Neuronal stem cell (in vitro differentiated cells): ENCODE measurements at regions not wholly inside any gene's neighbourhood (a gene's known extent, or its start where the extent isn't known, plus 50 kb on each side); places are given as distances from the start of the nearest gene placed in this dataset.

Experiments used
- DNase-seq: peaks from one replicate; pipeline ENCODE4 v3.0.0-alpha.2; 2013; ENCODE audit warnings: low spot score
- H2AFZ ChIP-seq: one replicate; pipeline ENCODE4 v1.6.1; 2013; ENCODE audit warnings: mild to moderate bottlenecking, low read length, inconsistent platforms
- H2AK5ac ChIP-seq: 2 replicates; pipeline ENCODE4 v1.6.1; 2013; ENCODE audit warnings: low read depth, mild to moderate bottlenecking, inconsistent platforms, low read length, moderate library complexity, mixed read lengths
- H2BK120ac ChIP-seq: 2 replicates; pipeline ENCODE4 v1.6.1; 2013; ENCODE audit warnings: low read depth, mild to moderate bottlenecking, inconsistent platforms, low read length, moderate library complexity, mixed read lengths
- H2BK12ac ChIP-seq: one replicate; pipeline ENCODE4 v1.6.1; 2013; ENCODE audit warnings: low read length, inconsistent platforms
- H2BK15ac ChIP-seq: 2 replicates; pipeline ENCODE4 v1.6.1; 2013; ENCODE audit warnings: mild to moderate bottlenecking, low read length, inconsistent platforms, mixed read lengths
- H2BK5ac ChIP-seq: one replicate; pipeline ENCODE4 v1.6.1; 2013; ENCODE audit warnings: inconsistent platforms, mild to moderate bottlenecking, low read length, moderate library complexity
- H3K14ac ChIP-seq: one replicate; pipeline ENCODE4 v1.6.1; 2013; ENCODE audit warnings: low read length, inconsistent platforms
- H3K18ac ChIP-seq: 2 replicates; pipeline ENCODE4 v1.6.1; 2013; ENCODE audit warnings: low read length, inconsistent platforms
- H3K23ac ChIP-seq: 2 replicates; pipeline ENCODE4 v1.6.1; 2013; ENCODE audit warnings: low read depth, mild to moderate bottlenecking, mixed read lengths, low read length, inconsistent platforms; ENCODE audit not compliant: poor library complexity
- H3K27ac ChIP-seq: replicated peaks from 3 replicates; pipeline ENCODE4 v1.5.1; 2013; ENCODE audit warnings: low read length, inconsistent platforms
- H3K27me3 ChIP-seq, 3 experiments: 2 replicates each; pipeline ENCODE4 v1.6.1; 2013; ENCODE audit warnings: low read length in 3 of 3, mild to moderate bottlenecking in 2 of 3, inconsistent platforms in 1 of 3, low read depth in 1 of 3, mixed read lengths in 1 of 3, moderate library complexity in 1 of 3; ENCODE audit not compliant: control insufficient read depth in 3 of 3, insufficient read depth in 3 of 3
- H3K36me3 ChIP-seq, 2 donors: replicated peaks in 1 of 2; 2 replicates each; pipeline ENCODE4 v1.6.1; 2013; ENCODE audit warnings: low read length in 2 of 2; ENCODE audit not compliant: control insufficient read depth in 2 of 2, insufficient read depth in 2 of 2
- H3K4ac ChIP-seq: 2 replicates; pipeline ENCODE4 v1.6.1; 2013; ENCODE audit warnings: inconsistent platforms, mild to moderate bottlenecking, low read length, moderate library complexity
- H3K4me1 ChIP-seq, 2 donors: 1 replicate in 1 of 2; 2 replicates in 1 of 2; pipeline ENCODE4 v1.6.1; 2013; ENCODE audit warnings: low read length in 2 of 2, low read depth in 1 of 2; ENCODE audit not compliant: control insufficient read depth in 2 of 2, insufficient read depth in 1 of 2
- H3K4me2 ChIP-seq: one replicate; pipeline ENCODE4 v1.6.1; 2013; ENCODE audit warnings: mild to moderate bottlenecking, low read length, inconsistent platforms; ENCODE audit not compliant: insufficient read depth, poor library complexity, severe bottlenecking
- H3K4me3 ChIP-seq, 2 donors: 2 replicates each; pipeline ENCODE4 v1.5.1; 2013; ENCODE audit warnings: low read length in 2 of 2, mild to moderate bottlenecking in 2 of 2, inconsistent platforms in 1 of 2, moderate library complexity in 1 of 2
- H3K79me1 ChIP-seq: one replicate; pipeline ENCODE4 v1.6.1; 2013; ENCODE audit warnings: low read depth, mild to moderate bottlenecking, inconsistent platforms, low read length, moderate library complexity
- H3K9ac ChIP-seq: one replicate; pipeline ENCODE4 v1.6.1; 2013; ENCODE audit warnings: mild to moderate bottlenecking, low read depth, low read length, inconsistent platforms; ENCODE audit not compliant: poor library complexity
- H3K9me3 ChIP-seq, 2 donors: replicated peaks in 1 of 2; 2 replicates each; pipeline versions ENCODE3 to v1.6.1; 2013; ENCODE audit warnings: low read length in 2 of 2, mild to moderate bottlenecking in 2 of 2, inconsistent platforms in 1 of 2, low read depth in 1 of 2, mixed read lengths in 1 of 2, moderate library complexity in 1 of 2; ENCODE audit not compliant: control insufficient read depth in 2 of 2, insufficient read depth in 1 of 2
- H4K8ac ChIP-seq: one replicate; pipeline ENCODE4 v1.6.1; 2013; ENCODE audit warnings: low read depth, mild to moderate bottlenecking, inconsistent platforms, low read length, moderate library complexity
- H4K91ac ChIP-seq: one replicate; pipeline ENCODE4 v1.6.1; 2013; ENCODE audit warnings: low read length, low read depth, mild to moderate bottlenecking, inconsistent platforms; ENCODE audit not compliant: poor library complexity
- WGBS, 2 donors: extraction: QIAGEN DNeasy Blood & Tissue Kit; methylation state at CpG; one replicate each; pipeline ENCODE4 v1.1.7; 2013; ENCODE audit warnings: missing lambda C conversion rate in 2 of 2, mixed read lengths in 1 of 2; ENCODE audit not compliant: insufficient read length in 2 of 2, insufficient replicate concordance in 1 of 2; ENCODE audit errors: extremely low coverage in 2 of 2; 5-methylcytosine and 5-hydroxymethylcytosine counted together

DNA sequence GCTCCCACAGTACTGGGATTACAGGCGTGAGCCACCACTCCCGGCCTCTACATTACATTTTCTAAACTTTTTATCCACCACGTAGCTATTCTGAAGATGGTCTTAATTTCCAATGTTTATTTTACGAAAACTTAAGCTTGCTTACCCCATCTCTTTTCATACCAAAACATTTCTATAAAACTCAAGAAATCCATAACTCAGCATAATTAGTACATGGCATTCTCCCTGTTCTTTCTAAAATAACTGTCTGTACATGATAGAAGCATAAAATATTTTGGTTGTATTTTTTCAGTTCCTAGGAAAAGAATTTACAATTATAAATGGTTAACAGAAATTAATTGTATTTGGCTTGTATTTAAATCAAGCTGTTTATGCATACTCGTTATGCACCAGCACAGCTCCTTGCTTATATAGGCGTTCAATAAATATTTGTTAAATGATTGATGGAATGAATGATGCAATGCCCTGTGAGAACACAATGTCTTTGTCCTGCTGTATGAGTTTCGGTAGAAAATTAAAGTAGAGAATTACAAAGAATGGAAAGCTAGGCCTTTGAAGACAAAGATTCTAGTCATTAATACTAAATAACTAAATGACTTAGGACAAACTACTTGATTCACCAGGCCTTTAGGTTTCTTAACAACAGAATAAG is 384.2 kb downstream of the EFNA5 start:
- Histone ChIP-seq H3K27ac (no peak overlapping the region), H2BK15ac (no peak overlapping the region), H3K79me1 (no peaks in the 10 kb centered on the region), H3K23ac (no peak overlapping the region), H3K4me2 (no peak overlapping the region), H3K9ac (no peak overlapping the region), H3K4ac (no peak overlapping the region), H3K27me3 (no peaks in the 10 kb centered on the region), H2AK5ac (no peak overlapping the region), H2BK12ac (no peak overlapping the region), H3K4me3 (no peak overlapping the region), H2BK5ac (no peak overlapping the region), H3K9me3 (no peaks in the 10 kb centered on the region), H3K14ac (no peak overlapping the region), H2BK120ac (no peak overlapping the region), H3K4me1 (peaks cover 1 to 5% of the 10 kb centered on the region in 2 donors), H4K8ac (no peak overlapping the region), H3K36me3 (no peaks in the 10 kb centered on the region), H4K91ac (no peak overlapping the region), H2AFZ (no peak overlapping the region), H3K18ac (no peak overlapping the region)
- no peak for DNase-seq
- WGBS, 2 donors, result no CpG with 5 or more reads among the region's 7 CpGs

DNA sequence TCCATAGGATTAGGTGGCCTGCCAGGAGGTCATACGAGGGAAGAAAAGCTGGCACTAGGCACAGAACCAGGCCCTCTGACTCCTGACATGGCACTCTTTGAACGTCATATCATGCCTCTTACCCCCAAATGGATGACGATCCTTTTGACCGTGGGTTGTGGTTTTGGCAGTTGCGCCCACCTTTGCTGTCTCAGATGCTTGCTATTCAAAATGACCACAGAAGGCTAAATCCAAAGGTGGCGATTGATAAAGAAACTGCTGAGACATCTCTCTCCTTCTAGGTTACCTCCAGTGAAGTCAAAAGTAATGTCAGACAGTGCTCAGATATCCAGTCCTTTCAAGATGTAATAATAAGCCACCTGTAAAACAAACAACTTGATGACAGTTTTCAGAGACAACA is 385.0 kb downstream of the EFNA5 start:
- DNase-seq, result no peak
- Histone ChIP-seq H3K23ac (no peak overlapping the region), H4K91ac (no peak overlapping the region), H3K79me1 (no peaks in the 10 kb centered on the region), H2BK5ac (no peak overlapping the region), H4K8ac (no peak overlapping the region), H3K9me3 (no peaks in the 10 kb centered on the region), H3K4me1 (peaks cover 1 to 5% of the 10 kb centered on the region in 2 donors), H3K27me3 (no peaks in the 10 kb centered on the region), H3K9ac (no peak overlapping the region), H3K4me3 (no peak overlapping the region), H3K4ac (no peak overlapping the region), H2AFZ (no peak overlapping the region), H2BK120ac (no peak overlapping the region), H3K27ac (no peak overlapping the region), H2AK5ac (no peak overlapping the region), H3K4me2 (no peak overlapping the region), H3K18ac (no peak overlapping the region), H2BK15ac (no peak overlapping the region), H3K36me3 (no peaks in the 10 kb centered on the region), H3K14ac (no peak overlapping the region), H2BK12ac (no peak overlapping the region)
- WGBS, 2 donors, result no CpG with 5 or more reads among the region's 6 CpGs

DNA sequence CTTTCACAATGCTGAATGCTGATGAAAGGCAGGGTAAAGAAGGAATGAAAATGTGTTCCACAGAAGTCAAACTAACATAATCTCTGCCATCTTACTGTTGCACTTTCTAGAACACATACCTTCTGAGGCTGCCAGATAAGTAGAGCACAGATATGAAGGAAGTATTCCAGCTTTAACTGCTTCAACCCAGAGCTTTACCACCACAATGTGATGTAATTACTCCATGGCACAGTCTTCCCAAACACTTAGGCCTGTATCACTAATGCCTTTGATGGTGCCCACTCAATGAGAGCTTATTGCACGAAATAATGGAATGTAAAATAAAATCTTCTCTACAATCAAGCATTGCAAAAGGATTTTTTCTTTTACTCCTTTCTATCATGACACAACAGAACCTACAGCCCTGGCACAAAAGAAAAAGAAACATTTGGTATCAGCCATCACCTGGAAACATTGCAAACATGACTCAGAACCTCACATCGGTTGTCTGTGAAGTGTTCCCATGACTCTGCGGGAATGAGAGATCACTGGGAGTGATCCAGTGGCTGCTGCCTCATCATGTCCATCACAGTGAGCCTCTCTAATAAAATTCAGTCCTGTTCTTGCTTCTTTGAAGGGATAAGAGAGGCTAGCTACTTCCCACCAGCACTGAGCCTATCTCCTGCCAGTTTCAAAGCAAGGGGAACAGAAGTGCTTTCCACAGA is 385.8 kb downstream of the EFNA5 start:
- no CpG with 5 or more reads among the region's 3 CpGs for WGBS, 2 donors
- Histone ChIP-seq H3K9me3 (no peaks in the 10 kb centered on the region), H3K9ac (no peak overlapping the region), H2BK12ac (no peak overlapping the region), H4K8ac (no peak overlapping the region), H3K18ac (no peak overlapping the region), H3K4me3 (no peak overlapping the region), H3K27me3 (no peaks in the 10 kb centered on the region), H3K14ac (no peak overlapping the region), H3K4ac (no peak overlapping the region), H2BK5ac (no peak overlapping the region), H3K23ac (no peak overlapping the region), H3K36me3 (no peaks in the 10 kb centered on the region), H2BK120ac (no peak overlapping the region), H4K91ac (no peak overlapping the region), H3K27ac (no peak overlapping the region), H3K4me1 (peaks cover 1 to 5% of the 10 kb centered on the region in 2 donors), H3K4me2 (no peak overlapping the region), H3K79me1 (no peaks in the 10 kb centered on the region), H2BK15ac (no peak overlapping the region), H2AK5ac (no peak overlapping the region), H2AFZ (no peak overlapping the region)
- DNase-seq, result no peak

DNA sequence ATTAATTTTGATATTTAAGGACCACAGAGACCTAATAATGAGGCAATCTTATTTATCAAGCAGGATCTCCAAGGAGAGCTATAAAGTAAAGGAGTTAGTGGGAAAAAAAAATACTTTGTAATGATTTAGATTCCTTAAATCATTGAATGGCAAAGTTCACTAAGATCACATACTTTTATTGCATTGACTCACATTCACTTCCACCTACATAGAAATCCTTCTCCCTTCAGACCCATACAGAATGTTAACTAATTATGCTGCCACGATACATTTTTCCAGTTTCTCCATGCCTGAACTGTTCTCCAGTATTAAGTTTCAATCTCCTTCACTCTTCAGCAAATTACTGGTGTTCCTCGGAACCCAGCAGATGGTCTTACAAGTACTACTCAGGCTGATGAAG is 388.7 kb downstream of the EFNA5 start:
- Histone ChIP-seq H3K4me2 (no peak overlapping the region), H3K18ac (no peak overlapping the region), H2AK5ac (no peak overlapping the region), H3K14ac (no peak overlapping the region), H3K9ac (no peak overlapping the region), H3K27me3 (no peaks in the 10 kb centered on the region), H4K91ac (no peak overlapping the region), H3K9me3 (no peaks in the 10 kb centered on the region), H3K23ac (no peak overlapping the region), H2BK12ac (no peak overlapping the region), H3K79me1 (no peaks in the 10 kb centered on the region), H2AFZ (no peak overlapping the region), H2BK120ac (no peak overlapping the region), H3K4me1 (no peaks in the 10 kb centered on the region), H3K4ac (no peak overlapping the region), H2BK5ac (no peak overlapping the region), H3K36me3 (no peaks in the 10 kb centered on the region), H2BK15ac (no peak overlapping the region), H4K8ac (no peak overlapping the region), H3K27ac (no peak overlapping the region), H3K4me3 (no peak overlapping the region)
- DNase-seq, result no peak
- WGBS, 2 donors, result no CpG with 5 or more reads among the region's 2 CpGs
